ENCODE measurements at regions not wholly inside any gene's neighbourhood (a gene's known extent, or its start where the extent isn't known, plus 50 kb on each side); places are given as distances from the start of the nearest gene placed in this dataset.

DNA sequence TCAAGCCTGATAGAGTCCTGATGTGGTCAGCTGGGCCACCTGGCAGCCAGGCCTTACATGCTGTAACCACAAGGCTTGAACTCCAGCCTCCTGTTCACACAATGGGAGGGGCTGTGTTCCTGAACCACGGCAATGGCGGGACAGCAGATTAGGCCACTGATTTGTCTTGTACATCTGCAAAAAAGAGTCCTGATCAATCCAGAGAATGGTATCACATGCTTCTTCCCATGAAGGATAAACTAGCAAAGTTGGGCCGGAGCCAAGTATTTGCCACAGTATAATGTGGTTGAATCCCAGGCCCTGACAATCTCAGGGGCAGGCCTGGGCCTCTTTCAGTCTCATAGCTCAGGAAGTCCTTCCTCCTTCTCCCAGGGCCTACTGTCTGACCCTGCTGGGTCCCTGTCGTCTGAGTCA is 2182.5 kb upstream of the AGA start:
- Histone ChIP-seq H3K4me3 (replicated peaks in 1 of 2; ENCODE audit: low read depth in 1 of 2, low read length in 2 of 2) (no peak overlapping the region), H2AFZ (ENCODE audit: low read depth, low read length, poor library complexity, severe bottlenecking) (peak overlapping the region; percentile 70), H4K20me1 (ENCODE audit: insufficient read depth) (no peaks in the 10 kb centered on the region), H3K27me3 (ENCODE audit: insufficient read depth, low read length) (no peaks in the 10 kb centered on the region), H3K27ac (ENCODE audit: low read depth, low read length) (no peak overlapping the region), H3K36me3 (ENCODE audit: control insufficient read depth in 1 of 2, insufficient read depth in 2 of 2, low read length in 2 of 2) (no peaks in the 10 kb centered on the region), H3K4me1 (ENCODE audit: control insufficient read depth in 1 of 2, insufficient read depth in 2 of 2, low read length in 2 of 2) (peaks cover 0 to 5% of the 10 kb centered on the region in 2 experiments; a peak in 1 of 4 replicates), H3K4me2 (ENCODE audit: low read length) (no peak overlapping the region), H3K9me3 (ENCODE audit: control insufficient read depth in 1 of 2, insufficient read depth in 1 of 2, low read depth in 1 of 2, low read length in 2 of 2) (no peaks in the 10 kb centered on the region), H3K79me2 (ENCODE audit: insufficient read depth, low read length) (no peaks in the 10 kb centered on the region), H3K9ac (ENCODE audit: low read length) (no peak overlapping the region), H3K9me2 (ENCODE audit: insufficient read depth) (no peaks in the 10 kb centered on the region)
- ChIA-PET POLR2A (no interaction called here), CTCF (no interaction called here), RAD21 (ENCODE audit: low non-redundant PET in 1 of 2, low total read pairs in 2 of 2, uncharacterized antibody in 2 of 2, unreplicated experiment in 2 of 2) (no interaction called here)
- ATAC-seq (peak; percentile 46; the same call in 1 of the 2 replicates), DNase-seq (ENCODE audit: low read depth, low spot score) (no peak)
- no TSS peak for BruUV-seq (replicated peaks)
- TF ChIP-seq ZFX (IDR thresholded peaks at IDR 0.05) = no peak
- TF ChIP-seq, protein P1, sequence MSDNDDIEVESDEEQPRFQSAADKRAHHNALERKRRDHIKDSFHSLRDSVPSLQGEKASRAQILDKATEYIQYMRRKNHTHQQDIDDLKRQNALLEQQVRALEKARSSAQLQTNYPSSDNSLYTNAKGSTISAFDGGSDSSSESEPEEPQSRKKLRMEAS (IDR thresholded peaks at IDR 0.05) = no peak
- no peak for TF ChIP-seq POLR2A (IDR thresholded peaks at IDR 0.05; ENCODE audit: borderline replicate concordance, extremely low read depth, insufficient read depth, insufficient read length)
- no peak for TF ChIP-seq CBX3 (IDR thresholded peaks at IDR 0.05; ENCODE audit: low read depth)
- TF ChIP-seq ELF1 (IDR thresholded peaks at IDR 0.05; ENCODE audit: borderline replicate concordance, low read depth) = no peak
- no peak for TF ChIP-seq SP1 (IDR thresholded peaks at IDR 0.05; ENCODE audit: low read depth)
- no peak for TF ChIP-seq POLR2AphosphoS5 (IDR thresholded peaks at IDR 0.05; ENCODE audit: low read depth, low read length)
- no peak for TF ChIP-seq EZH2phosphoT487 (IDR thresholded peaks at IDR 0.05; ENCODE audit: borderline replicate concordance)
- TF ChIP-seq JUND (IDR thresholded peaks at IDR 0.05) = no peak
- no peak for TF ChIP-seq YY1 (IDR thresholded peaks at IDR 0.05; ENCODE audit: extremely low read depth, insufficient replicate concordance, low read depth, low read length)
- TF ChIP-seq ZNF274 (IDR thresholded peaks at IDR 0.05; ENCODE audit: low read depth, low read length) = no peak
- TF ChIP-seq SRF (IDR thresholded peaks at IDR 0.05; ENCODE audit: low read depth) = no peak
- no peak for TF ChIP-seq FOSL1 (IDR thresholded peaks at IDR 0.05; ENCODE audit: low read depth)
- no peak for TF ChIP-seq EGR1 (IDR thresholded peaks at IDR 0.05; ENCODE audit: low read depth)
- no peak for TF ChIP-seq TCF7L2 (IDR thresholded peaks at IDR 0.05; ENCODE audit: borderline replicate concordance, extremely low read depth, insufficient read depth, insufficient read length)
- no peak for TF ChIP-seq SIN3A (IDR thresholded peaks at IDR 0.05; ENCODE audit: low read depth)
- TF ChIP-seq, protein P2, sequence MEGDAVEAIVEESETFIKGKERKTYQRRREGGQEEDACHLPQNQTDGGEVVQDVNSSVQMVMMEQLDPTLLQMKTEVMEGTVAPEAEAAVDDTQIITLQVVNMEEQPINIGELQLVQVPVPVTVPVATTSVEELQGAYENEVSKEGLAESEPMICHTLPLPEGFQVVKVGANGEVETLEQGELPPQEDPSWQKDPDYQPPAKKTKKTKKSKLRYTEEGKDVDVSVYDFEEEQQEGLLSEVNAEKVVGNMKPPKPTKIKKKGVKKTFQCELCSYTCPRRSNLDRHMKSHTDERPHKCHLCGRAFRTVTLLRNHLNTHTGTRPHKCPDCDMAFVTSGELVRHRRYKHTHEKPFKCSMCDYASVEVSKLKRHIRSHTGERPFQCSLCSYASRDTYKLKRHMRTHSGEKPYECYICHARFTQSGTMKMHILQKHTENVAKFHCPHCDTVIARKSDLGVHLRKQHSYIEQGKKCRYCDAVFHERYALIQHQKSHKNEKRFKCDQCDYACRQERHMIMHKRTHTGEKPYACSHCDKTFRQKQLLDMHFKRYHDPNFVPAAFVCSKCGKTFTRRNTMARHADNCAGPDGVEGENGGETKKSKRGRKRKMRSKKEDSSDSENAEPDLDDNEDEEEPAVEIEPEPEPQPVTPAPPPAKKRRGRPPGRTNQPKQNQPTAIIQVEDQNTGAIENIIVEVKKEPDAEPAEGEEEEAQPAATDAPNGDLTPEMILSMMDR (IDR thresholded peaks at IDR 0.05 in 2 of 3, conservative IDR thresholded peaks at IDR 0.05 in 1 of 3; ENCODE audit: borderline replicate concordance in 1 of 3, insufficient read depth in 1 of 3, low read depth in 2 of 3, low read length in 2 of 3) = no peak
- TF ChIP-seq, protein P3, sequence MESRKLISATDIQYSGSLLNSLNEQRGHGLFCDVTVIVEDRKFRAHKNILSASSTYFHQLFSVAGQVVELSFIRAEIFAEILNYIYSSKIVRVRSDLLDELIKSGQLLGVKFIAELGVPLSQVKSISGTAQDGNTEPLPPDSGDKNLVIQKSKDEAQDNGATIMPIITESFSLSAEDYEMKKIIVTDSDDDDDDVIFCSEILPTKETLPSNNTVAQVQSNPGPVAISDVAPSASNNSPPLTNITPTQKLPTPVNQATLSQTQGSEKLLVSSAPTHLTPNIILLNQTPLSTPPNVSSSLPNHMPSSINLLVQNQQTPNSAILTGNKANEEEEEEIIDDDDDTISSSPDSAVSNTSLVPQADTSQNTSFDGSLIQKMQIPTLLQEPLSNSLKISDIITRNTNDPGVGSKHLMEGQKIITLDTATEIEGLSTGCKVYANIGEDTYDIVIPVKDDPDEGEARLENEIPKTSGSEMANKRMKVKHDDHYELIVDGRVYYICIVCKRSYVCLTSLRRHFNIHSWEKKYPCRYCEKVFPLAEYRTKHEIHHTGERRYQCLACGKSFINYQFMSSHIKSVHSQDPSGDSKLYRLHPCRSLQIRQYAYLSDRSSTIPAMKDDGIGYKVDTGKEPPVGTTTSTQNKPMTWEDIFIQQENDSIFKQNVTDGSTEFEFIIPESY (IDR thresholded peaks at IDR 0.05; ENCODE audit: extremely low read depth, insufficient replicate concordance, low read length) = no peak
- intact Hi-C loops (cut with micrococcal nuclease) = no loop called here

Data from HCT116 (cell line).